SU-DHL-6 (cell line): ENCODE measurements at regions not wholly inside any gene's neighbourhood (a gene's known extent, or its start where the extent isn't known, plus 50 kb on each side); places are given as distances from the start of the nearest gene placed in this dataset.

ENCODE experiments used
- CTCF ChIP-seq: fragments of 200-600 bp; sonication (generic); IDR thresholded peaks from one replicate; pipeline ENCODE4 v1.5.1; 2017; ENCODE audit warnings: antibody characterized with exemption, mild to moderate bottlenecking, low read length, moderate library complexity; ENCODE audit not compliant: insufficient read depth, poor library complexity, severe bottlenecking
- EZH2phosphoT487 ChIP-seq: fragments of 200-600 bp; sonication (generic), shearing (Covaris generic); conservative IDR thresholded peaks from 2 replicates; pipeline ENCODE4 v1.6.1; 2018; ENCODE audit warnings: mild to moderate bottlenecking, antibody characterized with exemption, low read length, moderate library complexity, mixed read lengths

- TF ChIP-seq CTCF (no peak), EZH2phosphoT487 (no peak)
Measured at GRCh38 chr1:5755552-5756125, 236.6 kb downstream of the NPHP4 start.
